ENCODE measurements at regions not wholly inside any gene's neighbourhood (a gene's known extent, or its start where the extent isn't known, plus 50 kb on each side); places are given as distances from the start of the nearest gene placed in this dataset.
A peak's percentile ranks its signal among the peaks of the same experiment; 100 is the strongest.

DNA sequence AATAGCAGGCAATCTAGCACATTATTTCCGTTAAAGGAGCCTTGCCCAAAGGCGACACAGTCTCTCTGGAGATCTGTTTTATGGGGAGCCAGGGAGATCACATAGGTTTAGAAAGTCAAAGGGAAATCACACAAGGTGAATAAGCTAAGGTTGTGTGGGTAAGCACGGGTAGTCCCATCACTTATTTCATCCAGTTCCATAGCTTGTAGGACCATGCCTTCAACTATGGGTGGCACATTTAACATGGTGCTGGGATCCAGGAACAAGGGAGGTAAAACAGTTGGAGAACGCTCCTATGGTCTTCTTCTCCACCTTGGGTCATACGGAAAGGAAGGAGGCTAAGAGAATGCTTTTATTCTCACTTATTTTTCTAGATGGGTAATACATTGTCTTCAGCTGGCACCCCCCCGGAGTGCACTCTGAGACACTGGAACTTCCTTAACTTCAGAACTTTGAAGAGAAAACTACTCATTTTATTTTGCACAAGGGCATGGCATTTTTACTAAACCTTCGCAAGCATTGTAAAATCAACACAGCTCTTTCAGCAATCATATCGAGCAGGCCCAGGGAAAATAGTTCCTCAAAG, 435.4 kb downstream of the KIF20B start:
- Histone ChIP-seq H3K9ac (ENCODE audit: control insufficient read depth, extremely low read depth, insufficient read depth, low read length) (no peak overlapping the region), H3K9me1 (ENCODE audit: control insufficient read depth, extremely low read depth, insufficient read depth, low read length) (no peaks in the 10 kb centered on the region), H3K9me3 (ENCODE audit: control insufficient read depth, low read depth, low read length) (peaks cover 9% of the 10 kb centered on the region), H3K27me3 (ENCODE audit: control insufficient read depth, extremely low read depth, insufficient read depth, low read length) (no peaks in the 10 kb centered on the region), H3K4me2 (ENCODE audit: control insufficient read depth, extremely low read depth, insufficient read depth, low read depth, low read length) (no peak overlapping the region), H3K4me3 (ENCODE audit: control insufficient read depth in 2 of 3, extremely low read depth in 1 of 3, insufficient read depth in 2 of 3, low read depth in 1 of 3, low read length in 3 of 3) (no peak overlapping the region), H3K27ac (ENCODE audit: control insufficient read depth, insufficient read depth, low read length) (no peak overlapping the region), H3K36me3 (ENCODE audit: control insufficient read depth in 2 of 2, extremely low read depth in 1 of 2, insufficient read depth in 2 of 2, low read length in 2 of 2) (no peaks in the 10 kb centered on the region), H3K4me1 (ENCODE audit: control insufficient read depth, extremely low read depth, insufficient read depth, low read length) (no peaks in the 10 kb centered on the region), H4K20me1 (ENCODE audit: control insufficient read depth, extremely low read depth, insufficient read depth, low read length) (no peaks in the 10 kb centered on the region), H3K79me2 (ENCODE audit: control insufficient read depth, insufficient read depth, low read length) (no peaks in the 10 kb centered on the region), H2AFZ (ENCODE audit: control insufficient read depth, low read length) (no peak overlapping the region)
- no peak for FAIRE-seq
- TF ChIP-seq EZH2 (IDR thresholded peaks at IDR 0.05; ENCODE audit: low read length), result no peak
- TF ChIP-seq, protein P1, sequence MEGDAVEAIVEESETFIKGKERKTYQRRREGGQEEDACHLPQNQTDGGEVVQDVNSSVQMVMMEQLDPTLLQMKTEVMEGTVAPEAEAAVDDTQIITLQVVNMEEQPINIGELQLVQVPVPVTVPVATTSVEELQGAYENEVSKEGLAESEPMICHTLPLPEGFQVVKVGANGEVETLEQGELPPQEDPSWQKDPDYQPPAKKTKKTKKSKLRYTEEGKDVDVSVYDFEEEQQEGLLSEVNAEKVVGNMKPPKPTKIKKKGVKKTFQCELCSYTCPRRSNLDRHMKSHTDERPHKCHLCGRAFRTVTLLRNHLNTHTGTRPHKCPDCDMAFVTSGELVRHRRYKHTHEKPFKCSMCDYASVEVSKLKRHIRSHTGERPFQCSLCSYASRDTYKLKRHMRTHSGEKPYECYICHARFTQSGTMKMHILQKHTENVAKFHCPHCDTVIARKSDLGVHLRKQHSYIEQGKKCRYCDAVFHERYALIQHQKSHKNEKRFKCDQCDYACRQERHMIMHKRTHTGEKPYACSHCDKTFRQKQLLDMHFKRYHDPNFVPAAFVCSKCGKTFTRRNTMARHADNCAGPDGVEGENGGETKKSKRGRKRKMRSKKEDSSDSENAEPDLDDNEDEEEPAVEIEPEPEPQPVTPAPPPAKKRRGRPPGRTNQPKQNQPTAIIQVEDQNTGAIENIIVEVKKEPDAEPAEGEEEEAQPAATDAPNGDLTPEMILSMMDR (optimal IDR thresholded peaks at IDR 0.05 in 1 of 3, IDR thresholded peaks at IDR 0.05 in 1 of 3, conservative IDR thresholded peaks at IDR 0.05 in 1 of 3; ENCODE audit: extremely low read depth in 1 of 3, insufficient read depth in 2 of 3, low read length in 3 of 3), result no peak
- no peak for DNase-seq (ENCODE audit: low read depth, low spot score)
- dilution Hi-C loops (cut with MboI; ENCODE audit: extremely low pct_ligation_motif_present, low sequenced_read_pairs), result no loop called here

DNA sequence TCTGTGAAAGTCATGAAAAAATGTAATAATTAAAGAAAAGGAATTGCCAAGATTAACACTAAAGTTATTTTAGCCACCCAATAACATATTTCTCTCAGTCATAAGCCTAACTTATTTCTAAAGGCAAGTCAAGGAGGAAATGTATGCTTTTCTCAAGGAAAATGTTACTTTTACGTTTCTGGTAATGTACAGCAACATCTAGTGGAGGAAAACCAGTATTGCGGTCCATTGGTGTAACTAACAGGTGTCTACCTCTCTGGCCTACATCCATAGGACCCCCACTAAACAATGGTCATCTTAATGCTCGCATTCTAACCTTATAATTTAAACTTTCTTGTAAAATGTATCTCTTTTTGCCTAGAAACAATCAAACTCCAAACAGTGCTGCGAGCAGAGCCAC, 437.5 kb downstream of the KIF20B start:
- no peak for DNase-seq (ENCODE audit: low read depth, low spot score)
- Histone ChIP-seq H3K27me3 (ENCODE audit: control insufficient read depth, extremely low read depth, insufficient read depth, low read length) (no peaks in the 10 kb centered on the region), H4K20me1 (ENCODE audit: control insufficient read depth, extremely low read depth, insufficient read depth, low read length) (no peaks in the 10 kb centered on the region), H2AFZ (ENCODE audit: control insufficient read depth, low read length) (no peak overlapping the region), H3K79me2 (ENCODE audit: control insufficient read depth, insufficient read depth, low read length) (no peaks in the 10 kb centered on the region), H3K9ac (ENCODE audit: control insufficient read depth, extremely low read depth, insufficient read depth, low read length) (no peak overlapping the region), H3K36me3 (ENCODE audit: control insufficient read depth in 2 of 2, extremely low read depth in 1 of 2, insufficient read depth in 2 of 2, low read length in 2 of 2) (no peaks in the 10 kb centered on the region), H3K9me1 (ENCODE audit: control insufficient read depth, extremely low read depth, insufficient read depth, low read length) (no peaks in the 10 kb centered on the region), H3K9me3 (ENCODE audit: control insufficient read depth, low read depth, low read length) (peaks cover 9% of the 10 kb centered on the region), H3K27ac (ENCODE audit: control insufficient read depth, insufficient read depth, low read length) (no peak overlapping the region), H3K4me2 (ENCODE audit: control insufficient read depth, extremely low read depth, insufficient read depth, low read depth, low read length) (no peak overlapping the region), H3K4me3 (ENCODE audit: control insufficient read depth in 2 of 3, extremely low read depth in 1 of 3, insufficient read depth in 2 of 3, low read depth in 1 of 3, low read length in 3 of 3) (no peak overlapping the region), H3K4me1 (ENCODE audit: control insufficient read depth, extremely low read depth, insufficient read depth, low read length) (no peaks in the 10 kb centered on the region)
- FAIRE-seq, result peak; percentile 29
- no peak for TF ChIP-seq EZH2 (IDR thresholded peaks at IDR 0.05; ENCODE audit: low read length)
- TF ChIP-seq, protein P1 (optimal IDR thresholded peaks at IDR 0.05 in 1 of 3, IDR thresholded peaks at IDR 0.05 in 1 of 3, conservative IDR thresholded peaks at IDR 0.05 in 1 of 3; ENCODE audit: extremely low read depth in 1 of 3, insufficient read depth in 2 of 3, low read length in 3 of 3), result peak; percentile 41 to 43 (median 41)
- dilution Hi-C loops (cut with MboI; ENCODE audit: extremely low pct_ligation_motif_present, low sequenced_read_pairs), result no loop called here
